Lung (tissue), 11 donors: ENCODE measurements at regions not wholly inside any gene's neighbourhood (a gene's known extent, or its start where the extent isn't known, plus 50 kb on each side); places are given as distances from the start of the nearest gene placed in this dataset.

Experiments
- ATAC-seq: fragments of 200-7000 bp; cut with Tn5 transposase; one replicate; pipeline ENCODE4 v1.9.1; 2020; ENCODE audit warnings: moderate number of reproducible peaks; ENCODE audit not compliant: insufficient read depth, low FRiP score
- DNase-seq, 3 donors: peaks; one replicate each; pipeline ENCODE4 v3.0.0-alpha.2; 2013 to 2017
- H3K27ac ChIP-seq, 2 donors: one replicate each; pipeline ENCODE4 v1.5.1; 2013; ENCODE audit warnings: mild to moderate bottlenecking in 2 of 2, moderate library complexity in 2 of 2, control low read depth in 1 of 2, inconsistent platforms in 1 of 2, low read depth in 1 of 2, low read length in 1 of 2
- H3K27me3 ChIP-seq, 3 donors: one replicate each; pipeline ENCODE4 v1.5.1; 2013; ENCODE audit warnings: low read length in 2 of 3; ENCODE audit not compliant: control insufficient read depth in 3 of 3, insufficient read depth in 3 of 3
- H3K36me3 ChIP-seq, 4 donors: one replicate each; pipeline ENCODE4 v1.5.1; 2013; ENCODE audit warnings: low read length in 4 of 4, mild to moderate bottlenecking in 1 of 4, moderate library complexity in 1 of 4; ENCODE audit not compliant: control insufficient read depth in 4 of 4, insufficient read depth in 4 of 4
- H3K4me1 ChIP-seq, 5 donors: one replicate each; pipeline ENCODE4 v1.5.1; 2013; ENCODE audit warnings: low read length in 5 of 5, mild to moderate bottlenecking in 2 of 5, moderate library complexity in 1 of 5; ENCODE audit not compliant: control insufficient read depth in 5 of 5, insufficient read depth in 5 of 5
- H3K4me3 ChIP-seq: one replicate; pipeline ENCODE4 v1.5.1; 2013; ENCODE audit warnings: mild to moderate bottlenecking, control low read depth, moderate library complexity
- H3K9ac ChIP-seq, 2 donors: one replicate each; pipeline ENCODE4 v1.5.1; 2013; ENCODE audit warnings: low read length in 2 of 2, control low read depth in 1 of 2; ENCODE audit not compliant: insufficient read depth in 1 of 2
- H3K9me3 ChIP-seq, 4 donors: one replicate each; pipeline ENCODE4 v1.5.1; 2013; ENCODE audit warnings: low read length in 3 of 4, mild to moderate bottlenecking in 1 of 4, moderate library complexity in 1 of 4; ENCODE audit not compliant: control insufficient read depth in 4 of 4, insufficient read depth in 3 of 4
- CTCF ChIP-seq: IDR thresholded peaks from 2 replicates; pipeline ENCODE4 v1.5.1; 2012; ENCODE audit warnings: mild to moderate bottlenecking; ENCODE audit errors: control extremely low read depth, extremely low read depth
- WGBS, 2 donors: extraction: QIAGEN DNeasy Blood & Tissue Kit; methylation state at CpG; one replicate each; pipeline ENCODE4 v1.1.7; 2013; 5-methylcytosine and 5-hydroxymethylcytosine counted together
- donor health status: control.
- donor health status: control.
- donor health status: Bipolar disorder and iron deficiency.
- donor health status: healthy.
- donor health status: DM: yes; HTN: yes; CAD: no.

DNA sequence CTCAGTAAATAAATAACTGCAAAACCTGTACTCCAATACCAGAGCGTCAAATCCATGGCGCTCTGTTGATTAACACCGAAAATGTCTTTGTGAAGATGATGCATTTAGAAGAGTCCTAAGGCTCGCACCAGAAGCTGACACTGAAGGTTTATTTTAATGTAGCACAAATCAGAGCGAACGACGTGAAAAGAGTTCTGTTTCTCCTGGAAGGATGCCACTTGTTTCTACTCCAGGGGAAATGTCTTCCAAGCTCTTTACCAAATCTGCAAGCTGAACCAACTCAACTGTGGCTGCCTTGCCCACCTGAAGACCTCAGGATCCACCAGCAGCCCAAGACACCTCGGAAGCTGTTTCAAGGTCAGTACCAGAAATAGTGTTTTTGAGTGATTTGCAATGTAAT is 194.4 kb upstream of the MAF start:
- Histone ChIP-seq H3K9me3 (no peaks in the 10 kb centered on the region), H3K27ac (no peak overlapping the region), H3K4me1 (peaks cover 0 to 43% (median 11%) of the 10 kb centered on the region in 5 donors), H3K36me3 (no peaks in the 10 kb centered on the region), H3K4me3 (no peak overlapping the region), H3K27me3 (no peaks in the 10 kb centered on the region), H3K9ac (no peak overlapping the region)
- WGBS, 2 donors, result 81 to 82% methylated on average over 8 of the region's 8 CpGs
- DNase-seq, result peak in 2 of 3 donors; percentile 76 to 84
- no peak for TF ChIP-seq CTCF
- no peak for ATAC-seq

DNA sequence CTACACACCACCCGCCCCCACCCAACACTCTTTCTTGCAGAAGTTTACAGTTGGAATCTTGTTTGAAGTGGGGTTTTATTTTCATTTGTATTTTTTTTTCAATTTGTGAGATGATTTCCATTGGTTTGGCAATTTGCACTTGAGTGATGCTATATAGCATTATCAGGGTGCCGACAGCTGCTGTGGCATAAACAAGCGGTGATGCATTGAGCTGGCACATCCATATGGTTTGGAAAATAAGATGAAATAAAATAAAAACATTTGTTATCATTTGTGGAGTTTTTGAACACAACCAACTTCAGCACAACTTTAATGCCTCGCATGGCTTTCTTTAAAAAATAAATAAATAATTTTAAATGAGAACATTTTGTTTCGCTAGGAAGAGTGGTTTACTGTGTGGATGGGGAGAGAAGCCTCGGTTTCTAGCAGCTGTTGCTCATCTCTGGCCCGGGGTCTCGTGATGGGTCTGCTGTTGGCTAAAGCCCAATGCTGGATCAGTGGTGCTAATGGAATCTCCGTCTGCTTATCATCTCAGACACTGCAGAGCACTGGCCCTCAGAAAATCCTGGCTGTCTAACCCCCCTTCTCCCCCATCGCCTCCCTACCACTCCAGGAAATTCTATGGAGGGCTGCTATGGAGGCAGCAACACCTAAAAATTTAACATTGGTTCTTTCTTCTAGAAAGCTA is 192.3 kb upstream of the MAF start:
- Histone ChIP-seq H3K4me3 (no peak overlapping the region), H3K4me1 (peaks cover 0 to 44% (median 11%) of the 10 kb centered on the region in 5 donors), H3K9me3 (no peaks in the 10 kb centered on the region), H3K36me3 (no peaks in the 10 kb centered on the region), H3K9ac (no peak overlapping the region), H3K27ac (no peak overlapping the region), H3K27me3 (no peaks in the 10 kb centered on the region)
- WGBS, 2 donors, result 68 to 84% methylated on average over 10 of the region's 10 CpGs
- no peak for TF ChIP-seq CTCF
- no peak for ATAC-seq
- DNase-seq, result peak; percentile 96 to 99 (median 99)

DNA sequence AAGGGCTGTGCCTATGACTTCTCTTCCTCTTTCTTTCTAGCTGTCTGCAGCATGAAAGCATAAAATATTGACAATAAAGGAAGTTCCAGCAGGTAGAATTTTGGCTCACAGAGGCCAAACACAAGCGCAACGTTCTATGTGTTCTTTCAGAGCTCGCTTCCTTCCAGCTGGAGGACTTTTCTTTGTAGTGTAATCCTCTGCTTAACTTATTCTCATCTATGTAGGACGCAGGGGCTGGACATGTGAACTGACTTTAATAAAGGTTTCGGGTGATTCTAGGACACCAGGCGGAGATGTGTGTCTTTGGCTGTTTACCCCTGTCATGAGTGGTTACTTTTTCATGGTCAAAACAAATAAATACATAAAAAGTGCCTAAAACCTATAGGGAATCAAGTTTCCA is 191.5 kb upstream of the MAF start:
- Histone ChIP-seq H3K4me3 (no peak overlapping the region), H3K9ac (no peak overlapping the region), H3K27ac (no peak overlapping the region), H3K36me3 (no peaks in the 10 kb centered on the region), H3K4me1 (peaks cover 0 to 44% (median 11%) of the 10 kb centered on the region in 5 donors), H3K9me3 (no peaks in the 10 kb centered on the region), H3K27me3 (no peaks in the 10 kb centered on the region)
- ATAC-seq, result no peak
- no peak for TF ChIP-seq CTCF
- 79 to 82% methylated on average over 6 of the region's 6 CpGs for WGBS, 2 donors
- DNase-seq, result peak in 2 of 3 donors; percentile 67 to 72

- no peak overlapping the region for H3K9ac ChIP-seq
- DNase-seq, result no peak
- peak overlapping the region in 1 of 2 donors; percentile 47 for H3K27ac ChIP-seq
- H3K4me3 ChIP-seq, result no peak overlapping the region
- peaks cover 0 to 44% (median 11%) of the 10 kb centered on the region in 5 donors for H3K4me1 ChIP-seq
- TF ChIP-seq CTCF, result no peak
- no peaks in the 10 kb centered on the region for H3K36me3 ChIP-seq
- H3K9me3 ChIP-seq, result peaks cover 0 to 3% (median 0%) of the 10 kb centered on the region in 4 donors
- H3K27me3 ChIP-seq, result no peaks in the 10 kb centered on the region
- 79 to 89% methylated on average over 6 of the region's 6 CpGs for WGBS, 2 donors
- ATAC-seq, result no peak
Measured at GRCh38 chr16:79790854-79791253, 190.3 kb upstream of the MAF start.
